NK-92 (cell line): ENCODE measurements at regions not wholly inside any gene's neighbourhood (a gene's known extent, or its start where the extent isn't known, plus 50 kb on each side); places are given as distances from the start of the nearest gene placed in this dataset.

Experiments used
- DNase-seq: peaks from one replicate; lab custom pipeline; 2025; ENCODE audit not compliant: unreplicated experiment; lab: John Stamatoyannopoulos, UW

DNA sequence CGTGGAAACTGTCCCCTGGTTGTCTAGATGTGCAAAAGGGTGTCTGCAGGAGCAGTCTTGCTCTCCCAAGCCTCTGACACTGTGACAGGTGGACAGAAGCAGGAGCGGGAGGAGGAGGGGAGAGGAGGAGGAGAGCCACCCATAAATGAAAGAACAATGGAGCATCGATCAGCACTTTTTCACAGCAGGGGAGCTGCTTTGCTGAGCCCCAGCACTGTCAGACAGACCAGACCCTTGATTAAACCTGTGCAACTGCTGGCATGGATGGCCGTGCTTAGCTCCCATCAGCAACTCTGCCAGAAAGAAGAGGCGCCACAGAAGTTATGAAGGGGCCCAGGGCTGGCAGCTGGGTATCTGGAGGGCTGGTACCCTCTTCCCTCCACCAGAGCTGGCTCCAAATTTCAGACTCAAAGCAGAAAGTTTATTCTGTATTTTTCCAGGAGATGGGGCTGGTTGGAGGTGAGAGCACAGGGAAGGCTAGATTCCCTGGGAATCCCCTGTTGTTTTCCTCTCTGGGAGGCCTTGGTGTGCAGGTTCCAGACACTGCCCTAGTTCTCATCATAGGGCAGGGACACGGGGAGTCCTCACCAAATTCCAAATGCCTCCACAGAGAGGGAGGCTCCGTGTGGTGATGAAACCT is 1192.2 kb downstream of the UQCRFS1 start:
- no peak for DNase-seq

DNA sequence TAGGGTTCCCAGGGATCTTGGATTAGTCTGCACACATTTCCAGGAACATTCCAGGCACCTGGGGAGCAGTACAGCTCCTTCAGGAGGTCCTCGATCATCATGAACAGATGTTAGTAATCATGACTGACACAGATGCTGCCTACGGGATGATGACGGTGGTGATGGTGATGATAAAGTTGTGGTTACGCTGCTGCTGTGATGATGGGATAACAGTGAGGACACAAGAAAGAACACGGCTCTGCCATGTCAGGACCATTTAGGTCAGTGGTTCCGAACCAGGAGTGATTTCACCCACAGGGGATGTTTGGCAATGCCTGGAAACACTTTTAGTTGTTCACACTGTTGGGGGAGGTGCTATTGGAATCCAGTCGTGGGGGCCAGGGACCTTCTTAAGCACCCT is 1193.0 kb downstream of the UQCRFS1 start:
- DNase-seq: no peak

DNA sequence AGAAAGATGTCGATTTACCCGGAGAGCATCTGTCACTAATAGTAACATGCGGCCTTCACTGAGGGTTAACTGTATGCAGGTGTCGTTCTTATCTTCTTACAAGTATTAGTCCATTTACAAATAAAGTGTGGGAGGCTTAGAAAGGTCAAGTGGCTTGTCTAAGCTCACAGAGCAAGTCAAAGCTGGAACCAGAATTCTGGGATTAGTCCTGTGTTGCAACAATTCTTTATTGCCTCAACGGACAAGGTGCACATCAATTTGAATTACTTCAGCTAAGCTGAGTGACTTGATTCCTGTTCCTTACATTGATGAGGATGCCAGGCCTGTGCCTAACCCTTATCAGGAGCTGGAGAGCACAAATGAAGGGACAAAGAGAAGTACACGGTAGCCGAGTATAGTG is 1193.6 kb downstream of the UQCRFS1 start:
- DNase-seq: no peak

DNA sequence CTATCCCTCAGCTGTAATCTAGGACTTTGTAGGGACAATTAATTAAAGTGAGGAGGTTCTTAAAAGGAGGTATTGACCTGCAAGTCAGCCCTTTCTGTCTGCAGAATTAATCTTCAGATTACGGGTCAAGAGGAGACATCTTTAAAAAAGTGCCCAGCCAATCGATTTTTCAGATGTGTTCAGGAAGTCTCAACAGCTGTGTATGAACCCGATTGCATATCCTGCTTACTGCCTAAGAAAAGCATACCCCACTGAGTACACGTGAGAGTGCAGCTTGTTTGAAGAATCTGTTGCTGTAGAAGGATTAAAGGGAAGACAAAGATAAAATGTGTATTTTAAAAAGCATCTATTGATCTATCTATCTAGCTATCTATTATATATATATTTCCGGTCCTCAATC is 1194.5 kb downstream of the UQCRFS1 start:
- DNase-seq: no peak

DNA sequence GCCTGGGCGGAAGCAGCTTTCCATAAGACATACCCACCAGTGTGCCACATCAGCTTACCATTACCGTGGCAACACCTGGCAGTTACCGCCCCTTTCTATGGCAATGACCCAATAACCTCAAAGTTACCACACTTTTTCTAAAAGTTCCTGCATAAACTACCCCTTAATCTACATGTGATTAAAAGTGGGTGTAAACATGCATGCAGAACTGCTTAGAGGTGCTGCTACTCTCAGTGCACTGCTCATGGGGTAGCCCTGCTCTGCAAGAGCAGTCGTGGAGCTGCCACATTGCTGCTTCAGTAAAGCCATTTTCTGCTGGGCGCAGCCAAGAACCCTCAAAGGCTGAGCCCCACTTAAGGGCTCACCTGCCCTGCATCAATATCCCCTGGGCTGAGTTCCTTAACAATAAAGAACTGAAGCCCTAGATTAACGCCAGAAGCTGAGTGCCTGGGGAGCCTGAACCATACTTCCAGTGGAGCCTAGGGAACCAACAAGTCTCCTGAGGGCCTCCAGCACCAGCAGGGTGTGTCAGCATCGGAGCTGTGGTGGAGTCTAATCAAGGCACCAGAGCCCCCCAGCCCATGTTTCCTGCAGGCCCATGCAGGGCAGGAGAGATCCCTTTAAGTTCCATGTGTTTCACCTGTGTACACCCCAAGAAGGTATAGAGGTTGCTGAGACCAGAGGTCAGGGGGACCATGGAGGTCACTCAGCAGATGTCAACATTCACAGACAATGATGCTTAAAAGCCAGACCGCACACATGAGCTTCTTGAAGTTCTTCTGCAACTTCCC is 1198.1 kb downstream of the UQCRFS1 start:
- DNase-seq: no peak

DNA sequence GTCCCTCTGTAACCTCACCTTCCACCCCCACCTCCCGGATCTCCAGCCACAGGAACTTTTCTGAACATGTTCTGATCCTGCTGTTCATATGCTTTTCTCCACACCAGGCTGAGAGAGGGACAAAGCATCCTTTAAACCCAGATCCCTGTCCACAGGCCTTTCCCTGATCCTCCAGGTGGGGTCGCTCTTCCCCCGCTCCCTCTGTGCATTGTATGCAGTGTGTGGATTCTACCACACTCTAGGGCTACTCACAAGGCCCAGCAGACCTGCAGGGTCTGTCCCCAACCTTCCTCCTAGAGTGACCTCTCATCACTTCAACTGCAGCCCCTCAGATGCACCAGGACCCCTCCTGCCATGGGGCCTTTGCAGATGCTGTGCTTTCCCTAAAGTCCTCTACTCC is 1200.6 kb downstream of the UQCRFS1 start:
- DNase-seq: no peak

DNA sequence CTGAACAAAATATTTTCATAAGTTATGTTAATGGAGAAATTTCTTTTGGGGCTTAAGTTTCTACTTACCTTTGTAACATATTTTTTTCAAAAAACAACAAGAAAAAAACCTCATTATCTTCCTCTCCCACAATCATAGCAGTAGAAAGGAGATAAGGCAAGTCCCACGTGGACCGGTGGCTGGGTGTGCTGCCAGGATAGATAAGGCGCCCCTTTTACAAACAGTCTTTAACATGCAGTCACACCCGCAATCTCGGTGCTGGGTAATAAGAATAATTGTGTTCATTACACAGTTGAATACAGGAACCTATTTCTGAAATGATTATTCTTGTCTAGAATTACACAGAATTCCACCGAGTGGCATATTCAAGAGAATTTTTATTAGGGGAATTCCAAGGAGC is 1202.3 kb downstream of the UQCRFS1 start:
- no peak for DNase-seq

DNA sequence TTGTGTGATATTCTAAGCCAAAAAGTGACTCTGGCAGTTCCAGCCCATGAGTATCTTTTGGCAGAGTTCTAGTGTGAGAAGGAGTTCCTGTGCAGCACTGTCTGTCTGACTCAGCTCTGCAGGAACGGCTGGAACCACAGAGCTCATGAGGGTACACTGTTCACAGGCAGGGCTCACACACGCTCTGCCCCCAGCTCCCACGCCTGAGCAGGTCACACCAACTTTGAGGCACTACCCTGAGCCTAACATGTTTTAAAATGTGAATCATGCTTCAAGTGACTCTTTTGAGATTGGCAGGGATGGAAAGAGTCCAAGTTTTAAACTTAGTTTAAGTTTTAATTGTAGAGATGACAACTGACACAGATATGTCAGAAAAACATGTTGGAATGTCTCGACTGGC is 1203.3 kb downstream of the UQCRFS1 start:
- no peak for DNase-seq

DNA sequence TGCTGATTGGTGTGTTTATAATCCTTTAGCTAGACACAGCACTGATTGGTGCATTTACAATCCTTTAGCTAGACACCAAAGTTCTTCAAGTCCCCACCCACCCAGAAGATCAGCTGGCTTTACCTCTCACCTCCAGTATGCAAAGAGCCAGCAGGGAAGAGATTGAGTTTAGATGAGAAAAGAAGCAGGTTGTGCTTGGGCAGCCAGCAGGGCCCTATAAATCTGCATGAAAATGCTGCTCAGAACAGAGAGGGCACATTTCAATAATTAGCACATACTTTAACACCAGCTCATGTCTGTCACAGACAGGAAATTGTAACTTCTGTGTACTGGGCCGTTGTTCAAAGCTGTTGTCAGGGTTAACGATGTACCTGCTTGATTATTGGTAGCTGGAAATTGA is 1204.3 kb downstream of the UQCRFS1 start:
- DNase-seq: no peak

DNA sequence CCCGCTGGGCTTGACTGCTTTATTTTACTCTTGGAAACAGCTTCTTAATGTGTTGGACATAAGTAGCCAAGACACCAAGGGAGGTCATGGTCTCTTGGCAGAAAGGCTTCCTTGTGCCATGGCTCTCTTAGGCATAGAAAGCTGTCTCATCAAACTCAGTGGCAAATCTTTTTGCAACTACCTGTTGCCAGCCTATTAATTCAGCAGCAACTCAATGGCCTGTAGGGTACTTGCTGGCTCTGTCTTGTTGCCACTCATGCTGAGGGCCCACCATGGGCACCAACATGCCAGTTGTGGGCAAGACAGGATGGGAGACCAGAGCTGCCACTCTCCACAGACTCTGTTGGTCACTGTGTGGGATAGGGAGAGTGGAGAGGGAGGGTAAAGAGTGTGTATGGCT is 1209.4 kb downstream of the UQCRFS1 start:
- DNase-seq: no peak

DNA sequence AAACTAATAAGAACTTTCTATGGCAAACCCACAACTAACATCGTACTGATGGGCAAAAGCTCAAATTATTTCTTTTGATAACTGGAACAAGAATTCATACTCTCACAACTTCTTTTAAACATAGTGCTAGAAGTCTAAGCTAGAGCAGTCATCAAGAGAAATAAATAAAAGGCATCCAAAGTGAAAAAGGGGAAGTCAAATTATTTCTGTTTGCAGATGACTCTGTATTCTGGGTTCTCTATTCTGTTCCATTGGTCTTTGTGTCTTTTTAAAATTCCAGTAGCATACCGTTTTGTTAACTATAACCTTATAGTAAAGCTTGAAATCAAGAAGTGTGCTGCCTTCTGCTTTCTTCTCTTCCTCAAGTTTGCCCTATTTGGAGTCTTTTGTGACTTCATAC is 1215.9 kb downstream of the UQCRFS1 start:
- no peak for DNase-seq

DNA sequence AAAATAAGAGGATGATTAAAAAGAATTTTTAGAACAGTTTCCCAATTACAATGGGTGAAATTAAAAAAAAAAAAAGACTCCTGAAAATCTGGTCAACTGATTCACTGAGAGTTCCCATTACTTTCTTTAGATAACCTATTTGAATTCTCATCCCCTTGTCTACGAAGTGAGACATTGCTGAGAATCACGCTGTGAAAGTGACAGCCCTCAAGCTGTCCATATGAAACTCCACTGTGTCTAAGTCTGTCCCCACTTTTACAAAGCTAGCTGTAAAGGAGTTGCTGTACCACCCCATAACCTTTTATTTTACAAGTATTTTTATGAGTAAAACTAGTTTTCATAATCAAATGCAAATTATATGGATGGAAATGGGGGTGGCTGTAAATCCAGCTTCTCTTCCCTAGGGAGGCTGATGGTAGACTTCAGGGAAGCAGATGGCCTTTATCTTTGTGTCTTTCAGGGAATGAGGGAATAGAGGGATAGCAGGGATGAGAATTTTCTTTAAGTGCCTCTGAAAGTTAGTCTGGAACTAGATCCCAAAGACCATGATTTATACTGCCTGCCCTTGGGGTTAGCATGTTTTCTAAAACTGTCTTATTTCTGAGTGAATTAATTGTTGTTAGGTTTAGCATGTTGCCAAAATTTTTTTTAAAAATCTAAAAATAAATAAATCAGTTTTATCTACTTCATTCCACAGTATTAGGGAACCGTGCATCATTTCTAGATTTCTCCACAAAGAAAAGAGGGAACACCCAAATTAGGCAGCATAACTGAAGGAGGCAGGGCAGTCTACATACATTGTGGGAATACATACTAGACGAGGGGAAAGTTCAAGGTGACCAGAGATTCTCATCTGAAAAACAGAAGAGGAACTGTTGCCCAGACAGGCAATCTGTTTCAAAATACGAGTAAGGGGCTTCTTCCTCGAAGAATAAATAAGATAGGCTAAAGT is 1219.1 kb downstream of the UQCRFS1 start:
- no peak for DNase-seq

DNA sequence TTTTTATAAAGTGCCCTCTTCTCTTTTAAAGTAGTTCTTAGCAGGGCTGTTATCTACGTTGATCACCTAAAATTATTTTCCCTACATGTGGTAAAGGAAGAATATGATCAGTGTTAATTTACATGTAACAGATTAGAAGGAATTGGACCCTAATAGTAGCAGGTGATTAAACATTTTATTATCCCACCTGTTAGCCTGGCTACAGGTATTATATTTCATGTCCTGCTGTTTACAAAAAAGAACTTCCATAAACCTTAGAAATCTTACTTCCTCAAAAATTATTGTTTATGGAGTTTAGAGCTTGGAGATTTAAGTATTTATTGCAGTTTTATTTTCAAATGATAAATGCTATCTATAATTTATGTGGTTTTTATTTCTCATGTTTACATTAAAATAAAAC is 1226.7 kb downstream of the UQCRFS1 start:
- no peak for DNase-seq

DNA sequence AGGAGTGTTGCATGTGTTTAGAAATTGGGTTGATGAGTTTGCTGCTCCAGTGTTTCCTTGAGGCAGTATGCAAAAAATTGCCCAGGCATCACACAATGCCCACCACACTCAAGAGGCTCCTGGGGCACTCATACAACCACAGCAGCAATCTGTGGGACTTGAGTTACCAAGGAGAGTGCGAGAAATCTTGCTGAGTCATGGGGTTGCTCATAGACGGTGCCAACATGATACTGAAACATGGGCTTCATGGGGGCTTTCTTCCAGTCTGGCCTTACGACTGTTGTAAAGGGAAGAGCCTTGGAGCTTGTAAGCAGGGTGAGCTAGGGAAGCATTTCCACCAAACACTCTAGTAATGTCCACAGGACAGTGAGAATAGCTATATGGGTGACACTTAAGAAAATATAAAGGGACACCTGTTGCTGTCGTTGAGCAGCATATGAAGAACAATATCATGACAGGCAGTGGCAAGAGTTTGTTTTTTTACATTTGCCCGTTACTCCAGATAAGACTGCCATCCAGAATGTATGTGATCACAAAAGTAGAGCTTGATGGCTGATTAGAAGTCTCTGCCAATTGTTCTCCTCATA is 1237.4 kb downstream of the UQCRFS1 start:
- no peak for DNase-seq

DNA sequence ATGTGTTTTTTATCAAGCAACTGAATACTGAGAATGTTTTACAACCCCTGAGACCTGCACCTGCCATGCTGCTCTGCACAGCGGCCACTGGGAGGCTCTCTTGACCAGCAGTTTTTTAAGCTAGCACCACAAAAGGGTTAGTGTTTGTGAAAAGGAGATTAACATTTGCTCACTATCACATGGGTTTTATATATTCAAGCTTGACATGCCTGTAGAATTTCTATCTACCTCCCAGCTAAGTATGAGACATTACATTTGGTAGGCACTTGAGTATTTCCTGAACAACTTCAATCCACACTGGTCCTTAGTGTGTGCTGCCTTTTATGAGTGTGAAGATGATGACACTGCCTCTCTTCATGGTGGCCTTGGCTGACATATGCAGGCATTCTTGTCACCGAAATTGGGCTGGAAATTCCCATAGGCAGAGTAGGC is 1238.9 kb downstream of the UQCRFS1 start:
- no peak for DNase-seq

DNA sequence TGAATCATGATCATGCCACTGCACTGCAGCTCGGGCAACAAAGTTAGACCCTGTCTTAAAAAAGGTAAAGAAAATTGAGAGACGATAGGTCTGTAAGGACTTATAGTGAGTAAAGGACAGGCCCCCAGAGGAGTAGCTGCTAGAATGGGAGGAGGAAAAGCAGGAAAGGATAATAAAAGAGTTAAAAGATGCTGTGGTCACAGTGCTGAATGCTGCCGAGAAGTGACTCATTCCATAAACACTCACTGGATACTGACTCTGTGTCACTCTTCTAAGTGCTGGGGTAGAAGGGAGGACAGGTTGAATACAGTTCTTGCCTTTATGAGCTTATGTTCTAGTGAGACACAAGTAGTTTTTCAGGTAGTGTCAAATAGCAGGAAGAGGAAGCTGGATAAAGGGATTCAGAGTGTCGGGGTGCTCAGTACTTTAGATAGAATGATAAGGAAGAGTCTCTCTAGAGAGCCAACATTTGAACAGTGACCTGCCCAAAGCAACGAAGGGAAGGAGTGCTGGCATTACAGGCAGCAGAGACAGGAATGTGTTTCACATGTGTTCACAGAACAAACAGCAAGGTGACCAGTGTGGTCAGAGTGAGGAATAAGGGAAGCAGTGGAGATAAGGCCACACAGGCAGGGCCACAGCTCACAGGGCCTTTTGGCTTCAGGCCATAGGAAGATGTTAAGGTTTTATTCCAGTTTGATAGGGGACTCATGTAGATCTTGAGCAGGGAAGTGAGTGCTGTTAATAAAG is 1240.5 kb downstream of the UQCRFS1 start:
- no peak for DNase-seq

DNA sequence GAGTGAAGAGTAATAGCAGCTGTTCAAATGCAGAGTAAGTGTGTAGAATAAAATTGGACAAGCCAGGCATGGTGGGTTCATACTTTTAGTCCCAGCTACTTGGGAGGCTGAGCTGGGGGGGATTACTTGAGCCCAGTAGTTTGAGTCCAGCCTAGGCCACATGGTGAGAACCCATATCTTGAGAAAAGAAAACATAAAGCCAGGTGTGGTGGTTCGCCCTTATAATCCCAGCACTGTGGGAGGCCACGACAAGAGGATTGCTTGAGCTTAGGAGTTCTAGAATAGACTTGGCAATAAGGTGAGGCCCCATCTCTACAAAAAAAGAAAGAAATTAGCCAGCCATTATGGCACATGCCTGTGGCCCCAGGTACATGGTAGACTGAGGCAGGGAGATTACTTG is 1241.1 kb downstream of the UQCRFS1 start:
- DNase-seq: no peak

DNA sequence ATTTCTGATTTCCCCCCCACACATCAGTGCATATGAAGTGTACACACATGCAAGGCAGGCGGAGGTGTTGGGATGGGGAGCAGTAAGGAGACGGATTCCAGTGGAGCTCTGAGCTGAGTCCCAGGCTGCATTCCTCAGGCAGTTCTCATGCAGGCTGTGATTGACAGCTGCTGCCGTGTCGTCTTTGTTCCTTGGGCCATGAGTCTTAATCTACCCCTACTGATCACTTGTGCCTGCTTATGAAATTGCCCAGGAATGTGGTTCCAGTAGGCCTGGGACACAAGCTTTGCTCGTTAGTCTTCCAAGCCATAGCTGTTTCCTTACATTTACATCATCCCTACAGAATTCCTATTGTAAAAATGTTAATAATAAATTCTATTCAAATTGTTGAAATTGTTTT is 1241.9 kb downstream of the UQCRFS1 start:
- no peak for DNase-seq

DNA sequence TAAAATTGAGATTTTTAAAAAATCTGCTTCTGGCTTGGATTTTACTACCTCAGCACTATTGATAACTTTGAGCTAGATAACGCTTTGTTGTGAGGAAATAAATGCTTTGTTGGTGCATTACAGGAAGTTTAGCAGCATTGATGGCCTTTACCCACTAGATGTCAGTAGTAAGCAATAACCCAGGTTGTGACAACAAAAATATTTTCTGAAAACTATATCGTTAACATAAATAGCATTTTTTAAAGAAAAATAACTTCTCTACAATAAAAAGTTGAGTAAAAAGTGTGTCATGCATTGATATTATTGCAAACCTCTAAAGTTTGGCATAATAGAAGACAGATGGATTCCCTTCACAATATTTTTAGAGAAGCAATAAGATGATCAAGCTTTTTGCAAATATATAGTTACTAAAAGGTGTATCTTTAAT is 1246.5 kb downstream of the UQCRFS1 start:
- DNase-seq: no peak

DNA sequence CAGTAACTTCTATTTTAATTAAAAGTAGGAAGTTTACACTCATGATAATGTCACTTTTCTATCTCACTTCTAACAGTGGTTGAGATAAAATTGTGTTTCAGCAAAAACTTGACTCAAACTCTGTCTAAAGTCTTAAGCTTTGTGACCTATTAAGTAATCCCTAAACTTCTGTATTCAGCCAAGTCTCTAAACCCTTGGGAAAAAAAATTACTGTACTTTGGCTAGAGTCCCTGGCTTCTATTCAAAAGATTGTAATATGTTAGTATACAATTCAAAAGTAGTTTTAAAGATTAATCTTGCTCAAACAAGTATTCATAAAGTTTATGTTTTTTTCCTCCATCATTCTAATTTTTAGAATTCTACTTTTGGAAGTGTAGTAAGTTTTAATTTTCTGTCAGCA is 1248.8 kb downstream of the UQCRFS1 start:
- DNase-seq: no peak

DNA sequence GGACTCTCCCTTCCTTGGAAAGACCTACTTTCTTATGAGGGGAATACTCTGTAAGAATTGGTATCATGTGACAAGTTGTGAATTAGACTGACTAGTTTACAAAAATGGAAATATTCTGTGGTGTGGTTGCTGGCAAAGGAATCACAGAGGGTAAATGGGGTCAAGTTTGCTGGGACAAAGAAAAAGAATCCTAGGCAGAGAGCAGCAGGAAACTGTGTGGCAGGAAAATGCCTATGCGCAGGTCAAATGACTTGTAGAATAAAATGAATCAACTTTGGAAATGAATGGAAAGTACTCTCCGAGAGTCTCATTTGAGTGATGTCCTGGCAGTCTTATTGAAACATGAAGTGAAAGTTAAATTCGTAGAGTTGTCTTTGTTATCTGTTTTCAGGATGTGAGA is 1250.7 kb downstream of the UQCRFS1 start:
- no peak for DNase-seq
